ENCODE measurements at regions not wholly inside any gene's neighbourhood (a gene's known extent, or its start where the extent isn't known, plus 50 kb on each side); places are given as distances from the start of the nearest gene placed in this dataset.

- H3K27ac ChIP-seq, result no peak overlapping the region
- no peak for DNase-seq
- TF ChIP-seq POLR2A (IDR thresholded peaks at IDR 0.05), result no peak
- TF ChIP-seq, protein P1, sequence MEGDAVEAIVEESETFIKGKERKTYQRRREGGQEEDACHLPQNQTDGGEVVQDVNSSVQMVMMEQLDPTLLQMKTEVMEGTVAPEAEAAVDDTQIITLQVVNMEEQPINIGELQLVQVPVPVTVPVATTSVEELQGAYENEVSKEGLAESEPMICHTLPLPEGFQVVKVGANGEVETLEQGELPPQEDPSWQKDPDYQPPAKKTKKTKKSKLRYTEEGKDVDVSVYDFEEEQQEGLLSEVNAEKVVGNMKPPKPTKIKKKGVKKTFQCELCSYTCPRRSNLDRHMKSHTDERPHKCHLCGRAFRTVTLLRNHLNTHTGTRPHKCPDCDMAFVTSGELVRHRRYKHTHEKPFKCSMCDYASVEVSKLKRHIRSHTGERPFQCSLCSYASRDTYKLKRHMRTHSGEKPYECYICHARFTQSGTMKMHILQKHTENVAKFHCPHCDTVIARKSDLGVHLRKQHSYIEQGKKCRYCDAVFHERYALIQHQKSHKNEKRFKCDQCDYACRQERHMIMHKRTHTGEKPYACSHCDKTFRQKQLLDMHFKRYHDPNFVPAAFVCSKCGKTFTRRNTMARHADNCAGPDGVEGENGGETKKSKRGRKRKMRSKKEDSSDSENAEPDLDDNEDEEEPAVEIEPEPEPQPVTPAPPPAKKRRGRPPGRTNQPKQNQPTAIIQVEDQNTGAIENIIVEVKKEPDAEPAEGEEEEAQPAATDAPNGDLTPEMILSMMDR (IDR thresholded peaks at IDR 0.05), result no peak
- H3K36me3 ChIP-seq (replicated peaks in 1 of 2; ENCODE audit: insufficient read depth in 1 of 2, low read depth in 2 of 2), result no peaks in the 10 kb centered on the region
- H3K4me1 ChIP-seq, result no peaks in the 10 kb centered on the region
- intact Hi-C loops (cut with DNase I), result no loop called here
- 44 to 53% methylated on average over 1 of the region's 1 CpG for WGBS, 2 donors
- no peaks in the 10 kb centered on the region for H3K9me3 ChIP-seq
- H3K4me3 ChIP-seq, result no peak overlapping the region
- no peaks in the 10 kb centered on the region for H3K27me3 ChIP-seq
- no peak for ATAC-seq
Observed at GRCh38 chr1:95733031-95733430, 499.0 kb downstream of the RWDD3 start.

- intact Hi-C loops (cut with DNase I), result no loop called here
- Histone ChIP-seq H3K27ac (no peak overlapping the region), H3K27me3 (no peaks in the 10 kb centered on the region), H3K4me3 (no peak overlapping the region), H3K4me1 (no peaks in the 10 kb centered on the region), H3K36me3 (replicated peaks in 1 of 2; ENCODE audit: insufficient read depth in 1 of 2, low read depth in 2 of 2) (no peaks in the 10 kb centered on the region), H3K9me3 (no peaks in the 10 kb centered on the region)
- no peak for ATAC-seq
- DNase-seq, result no peak
- 71 to 78% methylated on average over 6 of the region's 6 CpGs for WGBS, 2 donors
- no peak for TF ChIP-seq POLR2A (IDR thresholded peaks at IDR 0.05)
- TF ChIP-seq, protein P1 (IDR thresholded peaks at IDR 0.05), result no peak
Observed at GRCh38 chr1:95733671-95734070, 499.7 kb downstream of the RWDD3 start.

DNA sequence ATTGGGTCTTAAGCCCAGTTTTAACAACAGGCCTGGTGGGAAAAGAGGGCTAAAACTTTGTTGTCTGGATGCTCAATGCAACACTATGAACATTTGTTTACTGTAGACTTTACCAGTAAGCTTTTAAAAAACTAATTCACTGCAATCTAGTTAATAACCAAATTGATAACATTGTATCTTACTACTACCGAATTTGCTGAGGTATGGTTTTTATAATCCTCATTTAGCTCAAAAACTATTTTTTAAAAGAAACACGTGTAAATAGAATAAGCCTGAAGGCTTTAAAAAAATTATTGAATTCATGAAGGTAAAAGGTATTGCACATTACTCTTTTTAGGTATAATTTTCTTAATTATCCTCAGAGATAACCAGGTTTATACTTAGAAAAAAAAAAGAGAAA, 500.6 kb downstream of the RWDD3 start:
- no peak overlapping the region for H3K27ac ChIP-seq
- intact Hi-C loops (cut with DNase I), result no loop called here
- ATAC-seq, result no peak
- TF ChIP-seq, protein P1 (IDR thresholded peaks at IDR 0.05), result no peak
- TF ChIP-seq POLR2A (IDR thresholded peaks at IDR 0.05), result no peak
- WGBS, 2 donors, result 60 to 74% methylated on average over 2 of the region's 2 CpGs
- no peak for DNase-seq
- H3K4me3 ChIP-seq, result no peak overlapping the region
- no peaks in the 10 kb centered on the region for H3K36me3 ChIP-seq (replicated peaks in 1 of 2; ENCODE audit: insufficient read depth in 1 of 2, low read depth in 2 of 2)
- H3K27me3 ChIP-seq, result no peaks in the 10 kb centered on the region
- H3K9me3 ChIP-seq, result no peaks in the 10 kb centered on the region
- H3K4me1 ChIP-seq, result no peaks in the 10 kb centered on the region

- WGBS, 2 donors, result 44 to 62% methylated on average over 3 of the region's 3 CpGs
- no peaks in the 10 kb centered on the region for H3K4me1 ChIP-seq
- no peak overlapping the region for H3K4me3 ChIP-seq
- ATAC-seq (no peak), DNase-seq (no peak)
- TF ChIP-seq, protein P1 (IDR thresholded peaks at IDR 0.05), result no peak
- no peak for TF ChIP-seq POLR2A (IDR thresholded peaks at IDR 0.05)
- H3K27me3 ChIP-seq, result no peaks in the 10 kb centered on the region
- H3K9me3 ChIP-seq, result no peaks in the 10 kb centered on the region
- intact Hi-C loops (cut with DNase I), result no loop called here
- H3K36me3 ChIP-seq (replicated peaks in 1 of 2; ENCODE audit: insufficient read depth in 1 of 2, low read depth in 2 of 2), result no peaks in the 10 kb centered on the region
- H3K27ac ChIP-seq, result no peak overlapping the region
Observed at GRCh38 chr1:95742591-95743089, 508.6 kb downstream of the RWDD3 start.

GRCh38 chr1:95744731-95745130, 510.7 kb downstream of the RWDD3 start:
- no peaks in the 10 kb centered on the region for H3K4me1 ChIP-seq
- H3K27me3 ChIP-seq, result no peaks in the 10 kb centered on the region
- WGBS, 2 donors, result 20 to 33% methylated on average over 2 of the region's 2 CpGs
- TF ChIP-seq, protein P1 (IDR thresholded peaks at IDR 0.05), result no peak
- no peak for TF ChIP-seq POLR2A (IDR thresholded peaks at IDR 0.05)
- intact Hi-C loops (cut with DNase I), result no loop called here
- H3K36me3 ChIP-seq (replicated peaks in 1 of 2; ENCODE audit: insufficient read depth in 1 of 2, low read depth in 2 of 2), result no peaks in the 10 kb centered on the region
- no peak overlapping the region for H3K27ac ChIP-seq
- no peak for DNase-seq
- no peak for ATAC-seq
- no peak overlapping the region for H3K4me3 ChIP-seq
- no peaks in the 10 kb centered on the region for H3K9me3 ChIP-seq
